Activated CD4-positive, alpha-beta T cell treated with anti-CD3 and anti-CD28 coated beads, Interleukin-2, amount 50 U/mL, for 16 hours (primary cell): ENCODE measurements at regions not wholly inside any gene's neighbourhood (a gene's known extent, or its start where the extent isn't known, plus 50 kb on each side); places are given as distances from the start of the nearest gene placed in this dataset.
"Not testable (repeated sequence)": the region's sequence is repeated elsewhere in the genome, so short reads cannot be mapped to it uniquely, and the experiment has no call there.

Experiments
- DNase-seq: peaks from one replicate; pipeline ENCODE4 v3.0.0-alpha.2; 2020

DNA sequence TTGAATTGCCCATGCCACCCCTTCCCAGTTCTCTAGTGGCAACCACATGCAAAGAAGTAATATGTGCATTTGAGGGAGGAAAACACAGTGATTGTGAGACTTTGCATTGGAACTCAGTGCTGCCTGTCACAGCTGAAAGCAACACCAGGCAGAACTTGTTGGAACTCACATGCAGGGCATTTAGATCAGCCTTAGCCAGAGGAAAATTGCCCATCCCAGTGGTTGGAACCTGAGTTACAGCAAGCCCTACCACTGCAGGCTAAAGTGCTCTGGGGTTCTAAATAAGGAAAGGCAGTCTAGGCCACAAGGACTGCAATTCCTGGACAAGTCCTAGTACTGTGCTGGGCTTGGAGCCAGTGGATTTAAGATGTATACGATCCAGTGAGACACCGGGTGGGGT, 245.3 kb upstream of the UFL1 start:
- DNase-seq = no peak

GRCh38 chr6:96276856-96277255, 244.8 kb upstream of the UFL1 start:
- DNase-seq = no peak

DNA sequence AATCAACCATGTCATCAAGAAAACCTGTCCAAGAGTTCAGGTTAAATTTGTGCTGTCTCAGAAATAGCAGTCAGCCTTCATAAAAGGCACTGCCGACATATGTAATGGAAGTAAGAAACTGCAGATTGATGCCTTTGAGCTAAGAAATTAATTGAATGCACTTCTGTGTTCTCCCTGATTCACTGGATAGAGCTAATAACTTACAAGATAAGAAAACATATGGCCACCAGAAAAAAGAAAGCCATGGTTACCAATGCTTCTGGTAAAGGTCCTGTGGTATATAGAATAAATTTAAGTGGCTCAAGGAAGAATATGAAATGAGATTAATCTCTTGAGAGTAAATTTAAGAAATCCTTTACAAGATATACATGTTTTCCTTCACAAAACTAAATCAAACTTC, 242.5 kb upstream of the UFL1 start:
- no peak for DNase-seq

GRCh38 chr6:96286503-96286902, 235.1 kb upstream of the UFL1 start:
- no peak for DNase-seq

GRCh38 chr6:96299525-96299924, 222.1 kb upstream of the UFL1 start:
- no peak for DNase-seq

- no peak for DNase-seq
Measured at GRCh38 chr6:96301023-96301422, 220.6 kb upstream of the UFL1 start.

DNA sequence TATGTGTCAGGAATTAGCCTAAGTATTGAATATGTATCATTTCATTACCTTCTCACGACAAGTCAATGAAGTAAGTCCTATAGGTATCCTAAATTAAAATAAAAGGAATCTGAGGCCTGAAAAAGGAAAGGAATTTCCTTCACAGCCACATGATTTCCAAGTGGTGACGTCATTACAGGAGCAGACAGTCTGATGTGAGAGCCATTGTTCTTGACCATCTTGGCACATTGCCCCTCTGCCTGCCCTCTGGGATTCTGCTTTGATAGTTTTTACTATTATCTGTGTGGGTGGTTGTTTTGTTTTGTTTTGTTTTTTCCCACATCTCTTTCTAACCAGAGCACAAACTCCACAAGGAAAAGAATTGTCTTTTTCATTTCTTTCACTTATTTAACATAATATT, 219.8 kb upstream of the UFL1 start:
- no peak for DNase-seq

GRCh38 chr6:96302991-96303390, 218.6 kb upstream of the UFL1 start:
- DNase-seq = no peak

DNA sequence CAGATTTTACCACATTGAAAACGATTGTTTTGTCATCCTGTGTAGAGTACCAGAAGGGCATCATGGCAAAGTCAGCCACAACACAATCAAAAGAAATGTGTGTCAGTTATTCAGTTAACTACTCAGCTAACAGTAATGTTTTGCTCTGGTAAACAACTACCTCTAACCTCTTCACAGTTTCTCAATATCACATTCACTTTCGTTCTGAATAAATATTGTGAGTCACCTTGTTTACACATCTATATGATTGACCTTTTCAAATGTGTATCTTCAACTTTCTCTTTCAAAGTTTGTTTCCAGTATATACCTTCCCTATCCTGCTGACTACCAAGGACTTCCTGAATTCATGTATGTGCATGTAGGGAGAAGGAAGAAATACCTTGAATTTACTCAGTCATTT, 216.6 kb upstream of the UFL1 start:
- DNase-seq = peak; percentile 46

GRCh38 chr6:96330884-96331283, 190.7 kb upstream of the UFL1 start:
- no peak for DNase-seq

DNA sequence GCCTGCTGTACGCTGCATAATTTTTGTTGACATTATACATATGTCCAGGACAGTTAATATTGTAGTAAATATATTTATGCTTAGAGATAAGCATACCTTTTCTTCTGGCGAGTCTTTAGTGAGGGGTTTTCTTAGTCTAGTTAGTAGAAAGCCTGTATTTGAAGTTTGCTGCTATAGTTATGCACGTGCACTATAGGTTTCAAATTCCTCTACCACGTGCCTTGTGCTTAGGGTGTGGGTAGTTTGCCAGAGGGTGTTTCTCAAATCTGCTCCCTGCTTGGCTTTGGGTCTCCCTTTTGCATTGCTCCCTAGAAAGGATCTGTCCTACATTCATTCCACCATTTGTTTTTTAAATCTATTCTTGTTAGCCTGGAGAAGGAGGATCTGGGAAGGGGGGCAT, 181.4 kb upstream of the UFL1 start:
- DNase-seq = no peak

- DNase-seq = no peak
Measured at GRCh38 chr6:96345501-96345900, 176.1 kb upstream of the UFL1 start.

GRCh38 chr6:96381246-96381645, 140.4 kb upstream of the UFL1 start:
- DNase-seq = no peak

DNA sequence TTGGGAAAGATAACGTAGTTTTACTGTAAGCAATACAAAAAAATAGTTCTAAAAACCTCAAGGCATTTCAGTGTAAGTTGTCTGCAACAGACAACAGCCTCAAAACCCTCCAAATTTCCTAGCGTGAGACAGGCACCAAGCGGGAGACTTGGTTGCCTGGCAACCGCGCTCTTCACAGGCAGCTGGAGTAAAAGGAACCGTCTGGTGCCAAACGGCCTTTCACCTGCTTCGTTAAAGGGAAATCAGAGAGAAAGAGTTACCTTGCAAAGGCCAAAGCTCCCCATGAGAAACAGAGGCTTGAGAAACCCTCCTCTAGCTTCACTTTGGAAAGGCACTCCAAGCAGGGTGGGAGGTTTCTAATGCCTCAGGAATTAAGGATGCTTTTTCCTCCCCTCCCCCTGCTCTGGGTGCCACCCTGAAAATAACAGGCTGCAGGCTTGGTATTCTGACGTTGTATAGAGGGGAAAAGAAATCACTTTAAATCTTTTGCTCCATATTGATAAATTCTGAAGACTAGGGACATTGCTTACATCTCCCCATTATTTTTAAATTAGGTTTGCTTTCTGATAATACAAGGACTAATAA, 129.7 kb upstream of the UFL1 start:
- DNase-seq = peak; percentile 13

GRCh38 chr6:96394727-96395126, 126.9 kb upstream of the UFL1 start:
- DNase-seq = no peak

- DNase-seq = no peak
Measured at GRCh38 chr6:96410467-96410866, 111.1 kb upstream of the UFL1 start.

DNA sequence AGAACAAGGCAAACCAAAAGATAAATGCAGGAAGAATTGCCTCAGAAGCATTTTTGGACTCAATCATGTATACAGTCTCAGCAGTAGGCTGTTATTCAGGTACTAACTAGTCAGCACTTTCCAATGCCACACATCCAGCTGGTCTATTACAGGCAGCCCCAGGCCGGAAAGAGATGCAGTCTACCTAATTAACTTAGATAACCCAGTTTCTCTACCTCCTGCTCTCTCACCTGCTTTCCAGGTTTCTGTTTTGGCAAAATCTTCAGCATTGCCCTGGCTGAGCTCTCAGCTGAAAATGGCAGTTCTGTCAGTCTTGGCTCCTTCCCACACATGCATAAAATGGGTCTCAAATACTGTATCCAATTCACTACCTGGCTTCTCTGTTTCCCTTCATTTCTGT, 101.3 kb upstream of the UFL1 start:
- DNase-seq = no peak

DNA sequence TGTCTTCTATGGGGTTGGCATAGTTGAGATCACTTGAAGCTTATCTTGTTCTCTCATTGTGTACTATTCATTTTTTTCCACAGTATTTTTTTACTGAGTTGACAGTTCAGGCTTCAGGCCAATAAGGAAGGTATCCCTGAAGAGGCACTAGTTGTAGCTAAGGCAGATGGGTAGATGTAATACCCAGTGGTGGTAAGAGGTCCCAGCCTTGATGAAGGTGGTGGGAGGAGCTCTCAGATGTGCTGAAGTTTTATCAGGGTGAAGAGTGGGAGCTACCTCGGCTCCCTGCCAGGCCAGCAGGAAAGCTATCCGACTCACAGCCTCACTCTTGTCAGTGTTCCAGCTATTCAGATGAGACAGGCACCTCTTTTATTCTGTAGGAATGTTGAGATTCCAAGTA, 87.7 kb upstream of the UFL1 start:
- DNase-seq = no peak

DNA sequence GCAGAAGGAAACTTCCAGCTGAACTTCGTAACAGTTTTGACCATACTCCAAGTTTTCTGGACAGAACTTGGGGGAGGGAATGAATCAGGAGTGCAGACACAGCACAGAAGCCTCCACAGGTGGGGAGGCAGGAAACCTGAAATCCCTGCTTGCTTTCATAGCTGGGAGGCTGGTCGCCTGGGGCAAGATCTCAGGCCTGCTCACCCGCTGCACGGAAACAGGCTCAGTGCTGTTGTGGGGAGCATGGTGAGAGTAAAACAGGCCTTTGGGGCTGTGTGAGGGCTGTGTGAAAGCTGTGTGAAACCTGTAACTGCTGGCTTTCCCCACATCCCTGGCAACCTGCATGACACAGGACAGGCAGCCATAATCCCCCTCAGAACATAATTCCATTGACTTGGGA, 85.2 kb upstream of the UFL1 start:
- no peak for DNase-seq

GRCh38 chr6:96437228-96437627, 84.4 kb upstream of the UFL1 start:
- DNase-seq = not testable (repeated sequence)

GRCh38 chr6:96450082-96450769, 71.4 kb upstream of the UFL1 start:
- DNase-seq = no peak

GRCh38 chr6:96450770-96451130, 70.9 kb upstream of the UFL1 start:
- no peak for DNase-seq

GRCh38 chr6:96458771-96459170, 62.8 kb upstream of the UFL1 start:
- no peak for DNase-seq

DNA sequence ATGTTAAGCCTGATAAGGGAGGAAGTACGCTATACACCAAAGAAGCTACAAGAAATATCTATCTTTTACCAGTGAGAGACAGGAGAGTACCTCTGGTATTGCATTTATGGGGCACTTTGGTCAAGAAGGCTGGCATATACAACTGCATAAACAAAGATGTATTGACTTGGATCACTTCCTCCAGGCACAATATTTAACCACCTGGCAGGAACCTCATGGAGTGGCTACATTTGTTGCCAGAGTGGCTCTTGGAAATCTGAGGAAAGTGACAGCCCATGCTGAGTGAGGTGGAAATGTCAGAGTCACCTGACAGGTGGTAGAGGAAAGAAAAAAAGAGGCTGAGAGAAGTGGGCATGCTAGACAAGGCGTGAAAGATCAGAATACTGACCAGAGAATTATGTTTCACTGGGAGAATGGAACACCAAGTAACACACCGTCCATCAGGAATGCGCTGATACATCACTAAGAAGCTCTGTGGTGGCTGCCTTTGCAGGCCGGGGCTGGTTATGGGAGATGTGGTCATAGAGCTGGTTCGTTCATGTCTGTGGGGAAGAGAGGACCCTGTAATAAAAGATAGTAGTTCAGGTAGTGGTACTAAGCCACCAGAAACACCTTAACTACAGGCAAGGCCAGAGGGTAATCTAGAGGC, 61.4 kb upstream of the UFL1 start:
- DNase-seq = no peak
